HFFc6 (cell line): ENCODE measurements at regions not wholly inside any gene's neighbourhood (a gene's known extent, or its start where the extent isn't known, plus 50 kb on each side); places are given as distances from the start of the nearest gene placed in this dataset.

Experiments
- DNase-seq: peaks from one replicate; pipeline ENCODE4 v3.0.0-alpha.2; 2018
- H3K27ac Mint-ChIP-seq: 2 replicates; pipeline ENCODE4 v1.8.0; 2020; ENCODE audit warnings: mild to moderate bottlenecking, mixed read lengths
- H3K27me3 Mint-ChIP-seq: 2 replicates; pipeline ENCODE4 v1.8.0; 2021; ENCODE audit warnings: mild to moderate bottlenecking, moderate library complexity, mixed read lengths; ENCODE audit not compliant: insufficient read depth
- H3K36me3 Mint-ChIP-seq: 2 replicates; pipeline ENCODE4 v1.8.0; 2021; ENCODE audit warnings: low read depth, mixed read lengths
- H3K4me1 Mint-ChIP-seq: 2 replicates; pipeline ENCODE4 v1.8.0; 2020; ENCODE audit warnings: low read depth, mixed read lengths
- H3K4me3 Mint-ChIP-seq: 2 replicates; pipeline ENCODE4 v1.8.0; 2020; ENCODE audit warnings: mild to moderate bottlenecking, moderate library complexity, mixed read lengths
- H3K9me3 Mint-ChIP-seq: 2 replicates; pipeline ENCODE4 v1.8.0; 2020; ENCODE audit warnings: mild to moderate bottlenecking, mixed read lengths
- TF ChIP-seq, protein P1 (sequence below): fragments of 200-600 bp; sonication (generic); IDR thresholded peaks from 2 replicates; pipeline ENCODE4 v1.5.0; 2021; ENCODE audit warnings: antibody characterized with exemption, mild to moderate bottlenecking

GRCh38 chr4:78691971-78692821 lies 84.0 kb upstream of the BMP2K start:
- Mint-ChIP-seq H3K27ac (no peak overlapping the region), H3K36me3 (no peaks in the 10 kb centered on the region), H3K4me1 (peaks cover 56% of the 10 kb centered on the region), H3K9me3 (no peaks in the 10 kb centered on the region), H3K4me3 (no peak overlapping the region), H3K27me3 (no peaks in the 10 kb centered on the region; the same call in 1 of the 2 replicates)
- TF ChIP-seq, protein P1, sequence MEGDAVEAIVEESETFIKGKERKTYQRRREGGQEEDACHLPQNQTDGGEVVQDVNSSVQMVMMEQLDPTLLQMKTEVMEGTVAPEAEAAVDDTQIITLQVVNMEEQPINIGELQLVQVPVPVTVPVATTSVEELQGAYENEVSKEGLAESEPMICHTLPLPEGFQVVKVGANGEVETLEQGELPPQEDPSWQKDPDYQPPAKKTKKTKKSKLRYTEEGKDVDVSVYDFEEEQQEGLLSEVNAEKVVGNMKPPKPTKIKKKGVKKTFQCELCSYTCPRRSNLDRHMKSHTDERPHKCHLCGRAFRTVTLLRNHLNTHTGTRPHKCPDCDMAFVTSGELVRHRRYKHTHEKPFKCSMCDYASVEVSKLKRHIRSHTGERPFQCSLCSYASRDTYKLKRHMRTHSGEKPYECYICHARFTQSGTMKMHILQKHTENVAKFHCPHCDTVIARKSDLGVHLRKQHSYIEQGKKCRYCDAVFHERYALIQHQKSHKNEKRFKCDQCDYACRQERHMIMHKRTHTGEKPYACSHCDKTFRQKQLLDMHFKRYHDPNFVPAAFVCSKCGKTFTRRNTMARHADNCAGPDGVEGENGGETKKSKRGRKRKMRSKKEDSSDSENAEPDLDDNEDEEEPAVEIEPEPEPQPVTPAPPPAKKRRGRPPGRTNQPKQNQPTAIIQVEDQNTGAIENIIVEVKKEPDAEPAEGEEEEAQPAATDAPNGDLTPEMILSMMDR: no peak
- no peak for DNase-seq

DNA sequence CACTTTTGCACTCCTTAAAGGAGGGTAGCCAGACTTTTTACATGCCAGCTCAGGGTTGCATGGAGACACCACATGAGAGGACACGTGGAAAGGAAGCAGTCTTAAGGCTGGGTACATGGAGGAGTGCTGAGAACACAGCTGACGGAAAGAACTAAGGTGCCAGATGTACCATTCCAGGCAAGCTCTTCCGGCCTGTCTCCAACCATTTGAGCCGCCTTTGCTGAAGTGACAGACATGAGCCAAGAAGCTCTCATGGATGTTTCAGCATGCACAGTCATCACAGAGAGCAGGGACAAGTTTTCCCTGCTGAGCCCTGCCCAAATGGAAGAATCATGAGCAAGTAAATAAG lies 83.4 kb upstream of the BMP2K start:
- TF ChIP-seq, protein P1: no peak
- H3K4me3 Mint-ChIP-seq: no peak overlapping the region
- no peak overlapping the region for H3K27ac Mint-ChIP-seq
- H3K27me3 Mint-ChIP-seq: no peaks in the 10 kb centered on the region; the same call in 1 of the 2 replicates
- DNase-seq: no peak
- H3K36me3 Mint-ChIP-seq: no peaks in the 10 kb centered on the region
- H3K9me3 Mint-ChIP-seq: no peaks in the 10 kb centered on the region
- peaks cover 54% of the 10 kb centered on the region for H3K4me1 Mint-ChIP-seq

GRCh38 chr4:78693777-78694456 lies 82.2 kb upstream of the BMP2K start:
- no peaks in the 10 kb centered on the region; the same call in 1 of the 2 replicates for H3K27me3 Mint-ChIP-seq
- peaks cover 43% of the 10 kb centered on the region for H3K4me1 Mint-ChIP-seq
- H3K4me3 Mint-ChIP-seq: no peak overlapping the region
- TF ChIP-seq, protein P1: no peak
- H3K27ac Mint-ChIP-seq: no peak overlapping the region
- H3K9me3 Mint-ChIP-seq: no peaks in the 10 kb centered on the region
- DNase-seq: no peak
- H3K36me3 Mint-ChIP-seq: no peaks in the 10 kb centered on the region

DNA sequence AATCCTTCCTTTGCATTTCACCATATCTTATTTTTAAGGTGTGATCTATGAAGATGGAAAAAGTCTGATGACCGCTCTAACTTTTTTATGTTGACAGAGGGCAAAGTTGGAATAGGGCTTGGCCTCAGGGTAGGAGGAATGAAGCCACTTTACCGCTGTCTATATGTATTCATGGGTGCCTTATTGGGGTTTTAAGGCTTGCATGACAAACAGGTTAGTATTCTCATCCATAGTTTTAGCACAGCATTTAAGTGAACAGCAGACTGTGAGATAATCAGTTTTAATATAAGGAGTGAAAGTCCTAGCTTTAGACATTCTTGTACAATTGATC lies 81.7 kb upstream of the BMP2K start:
- Mint-ChIP-seq H3K27me3 (no peaks in the 10 kb centered on the region; the same call in 1 of the 2 replicates), H3K9me3 (no peaks in the 10 kb centered on the region), H3K4me3 (no peak overlapping the region), H3K27ac (no peak overlapping the region), H3K4me1 (peaks cover 38% of the 10 kb centered on the region), H3K36me3 (no peaks in the 10 kb centered on the region)
- DNase-seq: no peak
- TF ChIP-seq, protein P1: no peak

GRCh38 chr4:78695910-78696309 lies 80.2 kb upstream of the BMP2K start:
- H3K36me3 Mint-ChIP-seq: no peaks in the 10 kb centered on the region
- H3K27me3 Mint-ChIP-seq: no peaks in the 10 kb centered on the region; the same call in 1 of the 2 replicates
- TF ChIP-seq, protein P1: no peak
- H3K4me1 Mint-ChIP-seq: peaks cover 26% of the 10 kb centered on the region
- no peaks in the 10 kb centered on the region for H3K9me3 Mint-ChIP-seq
- no peak for DNase-seq
- no peak overlapping the region for H3K27ac Mint-ChIP-seq
- H3K4me3 Mint-ChIP-seq: no peak overlapping the region
